ENCODE measurements at regions not wholly inside any gene's neighbourhood (a gene's known extent, or its start where the extent isn't known, plus 50 kb on each side); places are given as distances from the start of the nearest gene placed in this dataset.

GRCh38 chr16:35186045-35186759, 1726.8 kb downstream of the TP53TG3F start:
- no peaks in the 10 kb centered on the region for H3K9me3 ChIP-seq (ENCODE audit: low read depth, low read length)
- H3K9ac ChIP-seq (ENCODE audit: insufficient read length) = no peak overlapping the region
- no peak for DNase-seq (ENCODE audit: low read depth, low spot score)
- no peak overlapping the region for H3K4me3 ChIP-seq
- H3K36me3 ChIP-seq (ENCODE audit: insufficient read depth, low read length) = no peaks in the 10 kb centered on the region
- no peak overlapping the region for H3K27ac ChIP-seq
- TF ChIP-seq FOXP2 (optimal IDR thresholded peaks at IDR 0.05; ENCODE audit: control extremely low read depth, extremely low read length, insufficient read depth) (no peak), POLR2AphosphoS5 (IDR thresholded peaks at IDR 0.05; ENCODE audit: borderline replicate concordance, low read depth, low read length) (no peak), EZH2 (IDR thresholded peaks at IDR 0.05) (no peak)

DNA sequence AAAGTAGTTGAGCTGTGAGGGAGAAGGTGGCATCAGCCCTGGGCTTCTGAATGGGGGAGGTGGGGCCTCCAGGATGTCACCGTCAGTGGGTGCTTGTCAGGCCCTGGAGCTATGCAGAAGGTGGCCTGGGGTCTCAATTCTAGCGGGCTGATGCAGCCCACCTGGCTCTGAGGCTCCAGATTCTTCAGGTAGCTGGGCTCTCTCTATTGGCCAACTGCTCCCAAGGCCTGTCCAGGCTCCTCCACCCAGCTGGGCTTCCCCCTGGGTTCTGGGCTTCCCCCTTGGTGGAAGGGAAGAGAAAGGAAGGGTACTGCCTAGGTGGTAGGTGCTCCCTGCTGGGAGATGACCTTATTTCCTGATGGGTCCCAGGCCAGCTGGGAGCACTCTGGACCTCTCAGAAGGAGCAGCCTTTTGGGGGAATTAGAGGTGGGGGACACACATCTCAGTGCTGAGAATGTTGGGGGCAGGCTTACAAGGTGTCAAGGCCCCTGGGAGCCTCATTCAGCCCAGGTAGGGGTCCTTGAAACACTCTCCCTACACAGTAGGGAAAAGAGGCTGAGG, 1728.3 kb downstream of the TP53TG3F start:
- H3K9me3 ChIP-seq (ENCODE audit: low read depth, low read length) = no peaks in the 10 kb centered on the region
- TF ChIP-seq POLR2AphosphoS5 (IDR thresholded peaks at IDR 0.05; ENCODE audit: borderline replicate concordance, low read depth, low read length) (no peak), EZH2 (IDR thresholded peaks at IDR 0.05) (no peak)
- no peak overlapping the region for H3K4me3 ChIP-seq
- no peak for DNase-seq (ENCODE audit: low read depth, low spot score)
- no peaks in the 10 kb centered on the region for H3K36me3 ChIP-seq (ENCODE audit: insufficient read depth, low read length)
- no peak overlapping the region for H3K9ac ChIP-seq (ENCODE audit: insufficient read length)
- H3K27ac ChIP-seq = no peak overlapping the region

DNA sequence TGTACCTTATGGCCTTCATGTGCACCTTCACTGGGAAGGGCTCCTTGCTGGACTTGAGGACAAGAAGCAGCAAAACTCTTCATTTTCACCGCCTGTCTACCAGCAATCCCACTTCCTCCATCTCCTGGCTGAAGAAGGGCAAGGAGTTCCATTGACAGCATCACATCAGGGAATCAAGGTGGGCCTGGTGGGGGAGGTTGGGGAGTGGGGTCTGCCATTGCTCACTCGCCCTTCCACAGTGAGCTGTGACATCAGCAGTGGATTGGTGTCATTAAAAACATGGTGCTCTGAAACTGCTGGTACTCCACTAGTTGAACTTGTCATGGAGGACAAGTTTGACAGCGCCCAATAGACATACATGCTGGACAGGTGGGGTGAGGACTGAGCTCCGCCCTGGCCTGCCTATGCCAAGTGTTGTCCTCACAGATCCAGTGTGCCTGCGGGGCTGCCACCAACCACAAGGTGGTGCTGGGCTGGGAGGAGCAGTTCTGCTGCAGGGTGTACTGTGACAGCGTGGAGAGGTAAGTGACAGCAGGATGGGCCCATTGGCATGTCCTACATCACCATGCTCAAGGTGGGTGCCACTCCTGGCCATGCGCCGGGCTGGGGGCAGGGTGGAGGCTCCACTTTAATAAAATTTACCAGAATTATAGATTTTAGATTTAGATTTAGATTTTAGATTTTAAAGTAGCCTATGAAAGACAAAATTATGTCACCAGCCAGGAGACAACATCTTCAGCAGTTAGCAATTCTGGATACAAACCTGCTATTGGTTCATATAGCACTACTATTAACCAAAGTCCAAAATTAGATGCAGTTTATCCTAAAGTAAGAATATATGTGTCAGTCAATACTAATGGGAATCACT, 1729.1 kb downstream of the TP53TG3F start:
- Histone ChIP-seq H3K4me3 (no peak overlapping the region), H3K9ac (ENCODE audit: insufficient read length) (no peak overlapping the region), H3K36me3 (ENCODE audit: insufficient read depth, low read length) (no peaks in the 10 kb centered on the region), H3K9me3 (ENCODE audit: low read depth, low read length) (no peaks in the 10 kb centered on the region), H3K27ac (no peak overlapping the region)
- no peak for TF ChIP-seq EZH2 (IDR thresholded peaks at IDR 0.05)
- TF ChIP-seq FOXP2 (optimal IDR thresholded peaks at IDR 0.05; ENCODE audit: control extremely low read depth, extremely low read length, insufficient read depth) = no peak
- TF ChIP-seq POLR2AphosphoS5 (IDR thresholded peaks at IDR 0.05; ENCODE audit: borderline replicate concordance, low read depth, low read length) = no peak
- DNase-seq (ENCODE audit: low read depth, low spot score) = no peak

DNA sequence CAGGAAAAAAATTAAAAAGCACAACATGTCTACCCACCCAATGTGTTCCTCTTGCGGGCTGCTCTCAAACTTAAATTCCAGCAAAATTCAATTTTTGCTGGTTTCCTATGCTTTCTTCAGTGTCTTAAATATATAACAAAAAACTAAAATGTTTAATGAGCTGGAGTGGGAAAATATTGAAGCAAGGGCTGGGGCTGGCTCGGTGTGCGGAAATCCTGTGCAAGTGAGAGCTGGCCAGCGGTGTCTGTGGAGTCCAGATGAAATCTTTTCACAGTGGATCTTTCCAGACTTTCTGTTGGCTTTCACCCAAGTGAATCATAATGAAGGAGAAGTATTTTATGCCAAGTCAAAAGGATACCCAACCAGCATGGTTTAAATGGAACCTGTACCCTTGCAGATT, 1733.6 kb downstream of the TP53TG3F start:
- H3K9me3 ChIP-seq (ENCODE audit: low read depth, low read length) = no peaks in the 10 kb centered on the region
- no peak overlapping the region for H3K27ac ChIP-seq

GRCh38 chr16:35193956-35194355, 1734.5 kb downstream of the TP53TG3F start:
- Histone ChIP-seq H3K9ac (ENCODE audit: insufficient read length) (no peak overlapping the region), H3K27ac (no peak overlapping the region), H3K4me3 (no peak overlapping the region), H3K9me3 (ENCODE audit: low read depth, low read length) (no peaks in the 10 kb centered on the region), H3K36me3 (ENCODE audit: insufficient read depth, low read length) (no peaks in the 10 kb centered on the region)
- no peak for DNase-seq (ENCODE audit: low read depth, low spot score)
- TF ChIP-seq POLR2AphosphoS5 (IDR thresholded peaks at IDR 0.05; ENCODE audit: borderline replicate concordance, low read depth, low read length) (no peak), FOXP2 (optimal IDR thresholded peaks at IDR 0.05; ENCODE audit: control extremely low read depth, extremely low read length, insufficient read depth) (no peak), EZH2 (IDR thresholded peaks at IDR 0.05) (no peak)

More for the DNA sequence above, 1733.6 kb downstream of the TP53TG3F start:
- TF ChIP-seq EZH2 (IDR thresholded peaks at IDR 0.05) (no peak), FOXP2 (optimal IDR thresholded peaks at IDR 0.05; ENCODE audit: control extremely low read depth, extremely low read length, insufficient read depth) (no peak)
- Histone ChIP-seq H3K36me3 (ENCODE audit: insufficient read depth, low read length) (no peaks in the 10 kb centered on the region), H3K9ac (ENCODE audit: insufficient read length) (no peak overlapping the region), H3K4me3 (no peak overlapping the region)
- DNase-seq (ENCODE audit: low read depth, low spot score) = no peak

DNA sequence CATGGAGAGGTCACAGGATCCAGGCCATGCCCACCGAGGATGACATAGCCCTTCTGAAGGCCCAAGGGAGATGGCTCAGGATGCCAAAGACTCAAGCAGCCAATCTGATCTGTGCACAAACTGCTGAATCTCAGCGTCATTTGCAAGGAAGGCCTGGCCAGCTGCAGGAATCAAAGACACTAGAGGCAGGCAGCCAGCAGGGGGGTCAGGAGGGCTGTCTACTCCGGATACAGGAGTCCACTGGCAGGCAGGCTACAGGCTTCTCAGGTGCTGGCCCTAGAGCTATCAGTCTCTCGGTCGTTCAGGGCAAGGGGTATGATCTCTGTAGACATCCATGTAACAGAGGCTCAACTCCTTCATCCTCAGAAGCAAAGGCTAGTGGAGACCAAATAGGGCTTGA, 1735.3 kb downstream of the TP53TG3F start:
- Histone ChIP-seq H3K9ac (ENCODE audit: insufficient read length) (no peak overlapping the region), H3K4me3 (no peak overlapping the region), H3K9me3 (ENCODE audit: low read depth, low read length) (no peaks in the 10 kb centered on the region), H3K36me3 (ENCODE audit: insufficient read depth, low read length) (no peaks in the 10 kb centered on the region), H3K27ac (no peak overlapping the region)
- no peak for TF ChIP-seq EZH2 (IDR thresholded peaks at IDR 0.05)
- no peak for TF ChIP-seq POLR2AphosphoS5 (IDR thresholded peaks at IDR 0.05; ENCODE audit: borderline replicate concordance, low read depth, low read length)
- TF ChIP-seq FOXP2 (optimal IDR thresholded peaks at IDR 0.05; ENCODE audit: control extremely low read depth, extremely low read length, insufficient read depth) = no peak
- DNase-seq (ENCODE audit: low read depth, low spot score) = no peak

DNA sequence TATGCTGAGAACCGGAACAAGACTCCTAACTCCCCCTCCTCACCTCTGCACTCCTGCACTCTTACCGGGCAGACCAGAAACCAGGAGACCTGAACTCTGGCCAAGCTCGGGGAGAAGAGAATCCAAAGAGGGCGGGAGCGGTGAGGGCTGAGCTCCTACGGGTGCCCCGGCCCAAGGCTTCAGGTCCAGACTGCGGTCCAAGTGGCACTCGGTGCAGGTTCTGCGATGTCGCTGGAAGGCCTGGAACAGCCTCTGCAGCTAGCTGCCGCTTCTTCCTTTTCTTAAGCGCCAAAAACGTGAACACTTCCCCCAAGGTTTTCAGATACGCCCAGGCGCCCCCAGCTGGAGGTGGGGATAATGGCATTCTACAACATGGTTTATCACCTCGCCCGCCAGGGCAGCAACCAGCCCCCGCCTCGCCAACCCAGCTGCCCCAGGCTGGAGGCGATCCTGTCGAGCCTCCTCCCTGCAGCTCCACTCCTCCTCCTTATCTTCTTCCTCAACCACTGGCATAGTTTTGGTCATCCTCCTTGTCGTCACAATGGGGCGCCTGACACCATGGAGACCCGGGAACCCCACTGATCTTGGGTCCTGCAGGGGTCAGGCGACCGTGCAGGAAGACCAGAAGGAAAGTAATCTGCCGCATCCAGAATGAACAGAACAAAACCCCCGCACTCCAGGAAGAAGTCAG, 1735.9 kb downstream of the TP53TG3F start:
- no peaks in the 10 kb centered on the region for H3K9me3 ChIP-seq (ENCODE audit: low read depth, low read length)
- H3K4me3 ChIP-seq = no peak overlapping the region
- TF ChIP-seq EZH2 (IDR thresholded peaks at IDR 0.05) (no peak), POLR2AphosphoS5 (IDR thresholded peaks at IDR 0.05; ENCODE audit: borderline replicate concordance, low read depth, low read length) (no peak), FOXP2 (optimal IDR thresholded peaks at IDR 0.05; ENCODE audit: control extremely low read depth, extremely low read length, insufficient read depth) (no peak)
- DNase-seq (ENCODE audit: low read depth, low spot score) = no peak
- no peak overlapping the region for H3K27ac ChIP-seq
- H3K36me3 ChIP-seq (ENCODE audit: insufficient read depth, low read length) = no peaks in the 10 kb centered on the region
- H3K9ac ChIP-seq (ENCODE audit: insufficient read length) = no peak overlapping the region

DNA sequence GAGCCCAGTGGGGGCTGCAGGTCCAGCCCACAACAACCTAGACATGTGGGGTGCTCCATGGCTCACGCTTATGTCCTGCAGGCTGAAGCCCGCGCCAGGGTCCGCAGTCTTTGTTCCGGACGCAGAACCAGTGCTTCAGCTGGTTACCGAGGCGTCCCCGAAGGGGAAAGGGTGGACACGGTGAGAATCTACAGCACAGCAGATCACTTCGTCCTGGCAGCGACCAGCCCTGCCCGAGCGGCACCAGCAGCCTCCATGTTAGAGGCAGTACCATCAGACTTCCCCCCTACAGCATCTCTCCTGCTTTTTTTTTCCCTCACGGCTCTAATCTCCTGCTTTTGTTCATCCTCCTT, 1736.4 kb downstream of the TP53TG3F start:
- H3K9me3 ChIP-seq (ENCODE audit: low read depth, low read length) = no peaks in the 10 kb centered on the region
- TF ChIP-seq EZH2 (IDR thresholded peaks at IDR 0.05) = no peak
- no peak for TF ChIP-seq POLR2AphosphoS5 (IDR thresholded peaks at IDR 0.05; ENCODE audit: borderline replicate concordance, low read depth, low read length)
- no peak for TF ChIP-seq FOXP2 (optimal IDR thresholded peaks at IDR 0.05; ENCODE audit: control extremely low read depth, extremely low read length, insufficient read depth)
- no peak for DNase-seq (ENCODE audit: low read depth, low spot score)
- no peaks in the 10 kb centered on the region for H3K36me3 ChIP-seq (ENCODE audit: insufficient read depth, low read length)
- no peak overlapping the region for H3K27ac ChIP-seq
- no peak overlapping the region for H3K4me3 ChIP-seq
- H3K9ac ChIP-seq (ENCODE audit: insufficient read length) = no peak overlapping the region
